HL-60 (cell line): ENCODE measurements at regions not wholly inside any gene's neighbourhood (a gene's known extent, or its start where the extent isn't known, plus 50 kb on each side); places are given as distances from the start of the nearest gene placed in this dataset.
"Not testable (repeated sequence)": the region's sequence is repeated elsewhere in the genome, so short reads cannot be mapped to it uniquely, and the experiment has no call there.

Experiments used
- DNase-seq, 2 experiments: peaks; one replicate each; pipeline ENCODE4 v3.0.0-alpha.2; 2010 to 2020; ENCODE audit warnings: low read depth in 1 of 2, low spot score in 1 of 2
- H3K27ac ChIP-seq: fragments of 250-450 bp; sonication (Bioruptor Pico); replicated peaks from 2 replicates; pipeline ENCODE4 v1.5.1; 2020; ENCODE audit warnings: mild to moderate bottlenecking, moderate library complexity
- H3K27me3 ChIP-seq: fragments of 250-450 bp; sonication (Bioruptor Pico); 2 replicates; pipeline ENCODE4 v1.5.1; 2021; ENCODE audit warnings: mild to moderate bottlenecking, moderate library complexity; ENCODE audit not compliant: insufficient read depth, poor library complexity, severe bottlenecking
- H3K4me3 ChIP-seq: replicated peaks from 2 replicates; pipeline ENCODE4 v1.5.1; 2011; ENCODE audit warnings: mild to moderate bottlenecking, control low read depth, low read length; ENCODE audit not compliant: insufficient read depth
- GABPA ChIP-seq: IDR thresholded peaks from 2 replicates; pipeline ENCODE4 v1.6.1; 2012; ENCODE audit warnings: low read depth
- POLR2AphosphoS5 ChIP-seq: IDR thresholded peaks from 2 replicates; pipeline ENCODE4 v1.6.1; 2012; ENCODE audit warnings: low read depth
- SPI1 ChIP-seq: IDR thresholded peaks from 2 replicates; pipeline ENCODE4 v1.6.1; 2012; ENCODE audit warnings: low read depth, mild to moderate bottlenecking, borderline replicate concordance
- TF ChIP-seq, protein P1 (sequence below): IDR thresholded peaks from one replicate; pipeline ENCODE4 v1.5.1; 2011; ENCODE audit warnings: low read length, control low read depth, inconsistent platforms; ENCODE audit not compliant: insufficient read depth
- TF ChIP-seq, protein P2 (sequence below): IDR thresholded peaks from 2 replicates; pipeline ENCODE4 v1.6.1; 2012; ENCODE audit warnings: low read depth; ENCODE audit not compliant: insufficient replicate concordance

DNA sequence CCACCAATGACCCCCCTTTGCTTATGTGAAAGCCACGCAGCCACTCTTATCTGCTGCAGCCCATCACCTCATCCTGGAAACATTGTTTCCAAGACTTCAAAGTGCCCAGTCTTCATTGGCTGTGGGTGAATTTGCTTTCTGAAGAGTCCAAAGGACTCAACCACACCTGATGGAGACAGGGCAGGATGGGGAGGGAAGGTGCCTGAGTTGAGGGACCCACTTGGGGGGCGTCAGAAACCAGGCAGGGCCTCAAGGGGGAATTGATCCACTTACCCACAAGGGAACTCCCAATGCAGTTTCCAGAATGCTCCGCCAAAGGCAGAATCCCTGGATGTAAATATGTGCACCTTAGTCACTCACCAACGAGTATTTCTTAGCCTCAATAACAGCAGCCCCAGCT is 147.9 kb upstream of the ATP2B2 start:
- H3K4me3 ChIP-seq = no peak overlapping the region
- peaks cover 2% of the 10 kb centered on the region for H3K27me3 ChIP-seq
- H3K27ac ChIP-seq = no peak overlapping the region
- DNase-seq = no peak
- TF ChIP-seq, protein P1, sequence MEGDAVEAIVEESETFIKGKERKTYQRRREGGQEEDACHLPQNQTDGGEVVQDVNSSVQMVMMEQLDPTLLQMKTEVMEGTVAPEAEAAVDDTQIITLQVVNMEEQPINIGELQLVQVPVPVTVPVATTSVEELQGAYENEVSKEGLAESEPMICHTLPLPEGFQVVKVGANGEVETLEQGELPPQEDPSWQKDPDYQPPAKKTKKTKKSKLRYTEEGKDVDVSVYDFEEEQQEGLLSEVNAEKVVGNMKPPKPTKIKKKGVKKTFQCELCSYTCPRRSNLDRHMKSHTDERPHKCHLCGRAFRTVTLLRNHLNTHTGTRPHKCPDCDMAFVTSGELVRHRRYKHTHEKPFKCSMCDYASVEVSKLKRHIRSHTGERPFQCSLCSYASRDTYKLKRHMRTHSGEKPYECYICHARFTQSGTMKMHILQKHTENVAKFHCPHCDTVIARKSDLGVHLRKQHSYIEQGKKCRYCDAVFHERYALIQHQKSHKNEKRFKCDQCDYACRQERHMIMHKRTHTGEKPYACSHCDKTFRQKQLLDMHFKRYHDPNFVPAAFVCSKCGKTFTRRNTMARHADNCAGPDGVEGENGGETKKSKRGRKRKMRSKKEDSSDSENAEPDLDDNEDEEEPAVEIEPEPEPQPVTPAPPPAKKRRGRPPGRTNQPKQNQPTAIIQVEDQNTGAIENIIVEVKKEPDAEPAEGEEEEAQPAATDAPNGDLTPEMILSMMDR = no peak
- TF ChIP-seq SPI1 = no peak
- TF ChIP-seq, protein P2, sequence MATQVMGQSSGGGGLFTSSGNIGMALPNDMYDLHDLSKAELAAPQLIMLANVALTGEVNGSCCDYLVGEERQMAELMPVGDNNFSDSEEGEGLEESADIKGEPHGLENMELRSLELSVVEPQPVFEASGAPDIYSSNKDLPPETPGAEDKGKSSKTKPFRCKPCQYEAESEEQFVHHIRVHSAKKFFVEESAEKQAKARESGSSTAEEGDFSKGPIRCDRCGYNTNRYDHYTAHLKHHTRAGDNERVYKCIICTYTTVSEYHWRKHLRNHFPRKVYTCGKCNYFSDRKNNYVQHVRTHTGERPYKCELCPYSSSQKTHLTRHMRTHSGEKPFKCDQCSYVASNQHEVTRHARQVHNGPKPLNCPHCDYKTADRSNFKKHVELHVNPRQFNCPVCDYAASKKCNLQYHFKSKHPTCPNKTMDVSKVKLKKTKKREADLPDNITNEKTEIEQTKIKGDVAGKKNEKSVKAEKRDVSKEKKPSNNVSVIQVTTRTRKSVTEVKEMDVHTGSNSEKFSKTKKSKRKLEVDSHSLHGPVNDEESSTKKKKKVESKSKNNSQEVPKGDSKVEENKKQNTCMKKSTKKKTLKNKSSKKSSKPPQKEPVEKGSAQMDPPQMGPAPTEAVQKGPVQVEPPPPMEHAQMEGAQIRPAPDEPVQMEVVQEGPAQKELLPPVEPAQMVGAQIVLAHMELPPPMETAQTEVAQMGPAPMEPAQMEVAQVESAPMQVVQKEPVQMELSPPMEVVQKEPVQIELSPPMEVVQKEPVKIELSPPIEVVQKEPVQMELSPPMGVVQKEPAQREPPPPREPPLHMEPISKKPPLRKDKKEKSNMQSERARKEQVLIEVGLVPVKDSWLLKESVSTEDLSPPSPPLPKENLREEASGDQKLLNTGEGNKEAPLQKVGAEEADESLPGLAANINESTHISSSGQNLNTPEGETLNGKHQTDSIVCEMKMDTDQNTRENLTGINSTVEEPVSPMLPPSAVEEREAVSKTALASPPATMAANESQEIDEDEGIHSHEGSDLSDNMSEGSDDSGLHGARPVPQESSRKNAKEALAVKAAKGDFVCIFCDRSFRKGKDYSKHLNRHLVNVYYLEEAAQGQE = no peak
- TF ChIP-seq POLR2AphosphoS5 = no peak
- TF ChIP-seq GABPA = no peak

DNA sequence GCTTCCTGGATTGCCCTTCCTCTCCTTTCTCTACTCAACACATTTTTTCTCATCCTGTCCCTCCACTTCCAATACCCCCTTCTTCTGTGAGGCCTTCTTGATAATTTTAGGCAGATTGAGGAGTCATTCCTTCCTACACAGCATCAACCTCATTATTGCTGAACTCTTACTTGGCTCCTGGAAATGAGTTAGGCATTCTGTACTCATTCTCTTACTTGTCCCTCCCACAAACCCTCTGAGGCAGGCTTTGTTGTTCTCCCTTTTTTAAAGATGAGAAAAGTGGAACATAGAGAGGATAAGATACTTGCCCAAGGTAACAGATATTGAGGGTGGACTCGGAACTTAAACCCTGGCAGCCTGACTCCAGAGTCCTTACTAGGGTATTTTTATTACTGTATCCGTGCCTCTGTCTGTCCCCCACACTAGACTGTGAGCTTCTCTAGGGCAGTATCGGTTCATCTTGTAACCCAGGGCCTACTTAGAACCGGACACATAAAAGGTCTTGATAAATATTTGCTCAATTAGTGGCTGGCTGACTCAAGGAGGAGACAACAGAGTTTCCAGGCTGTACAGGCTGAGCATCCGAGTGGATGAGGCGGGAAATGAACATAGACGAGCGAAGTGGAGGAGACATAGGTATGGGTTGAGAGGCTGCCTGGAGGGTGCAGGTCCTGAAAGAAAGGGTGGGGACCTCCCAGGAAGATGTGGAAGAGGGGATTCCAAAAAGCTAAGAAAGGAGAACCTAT is 148.7 kb upstream of the ATP2B2 start:
- DNase-seq = no peak
- TF ChIP-seq, protein P2 = no peak
- H3K27ac ChIP-seq = no peak overlapping the region
- H3K27me3 ChIP-seq = peaks cover 2% of the 10 kb centered on the region
- no peak overlapping the region for H3K4me3 ChIP-seq

DNA sequence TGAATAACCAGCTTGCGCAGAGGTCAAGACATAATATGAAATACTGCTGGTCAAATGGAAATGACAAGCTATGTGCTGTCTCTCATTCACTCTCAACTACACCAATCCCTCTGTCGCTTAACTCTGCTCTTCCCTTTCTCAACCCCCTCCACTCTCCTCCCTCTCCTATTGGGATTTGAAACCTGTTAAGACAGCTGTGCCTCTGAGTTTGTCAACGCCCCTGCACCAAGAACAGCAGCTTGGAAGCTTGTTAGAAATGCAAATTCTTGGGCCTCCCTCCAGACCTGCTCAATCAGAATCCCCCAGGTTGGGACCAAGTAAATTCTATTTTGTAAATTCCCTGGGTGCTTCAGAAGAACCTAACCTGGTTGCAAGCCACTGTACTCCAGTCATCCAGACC is 149.7 kb upstream of the ATP2B2 start:
- H3K27me3 ChIP-seq = peaks cover 2% of the 10 kb centered on the region
- no peak for DNase-seq
- no peak overlapping the region for H3K4me3 ChIP-seq
- no peak for TF ChIP-seq POLR2AphosphoS5
- TF ChIP-seq, protein P1 = no peak
- TF ChIP-seq, protein P2 = no peak
- TF ChIP-seq SPI1 = no peak
- no peak for TF ChIP-seq GABPA
- no peak overlapping the region for H3K27ac ChIP-seq

DNA sequence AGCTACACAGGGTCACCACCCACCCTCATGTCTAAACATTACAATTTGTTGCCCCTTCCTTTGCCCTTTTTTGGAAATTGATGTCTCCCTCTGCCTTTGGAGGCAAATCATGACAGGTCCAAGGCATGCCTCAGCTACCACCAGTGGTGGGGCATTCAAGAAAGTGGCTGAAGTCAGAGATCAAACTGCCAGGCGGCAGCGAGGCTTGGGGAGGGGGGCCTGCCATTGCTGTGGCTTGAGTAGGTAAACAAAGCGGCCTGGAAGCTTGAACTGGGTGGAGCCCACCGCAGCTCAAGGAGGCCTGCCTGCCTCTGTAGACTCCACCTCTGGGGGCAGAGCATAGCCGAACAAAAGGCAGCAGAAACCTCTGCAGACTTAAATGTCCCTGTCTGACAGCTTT is 152.0 kb upstream of the ATP2B2 start:
- not testable (repeated sequence) for H3K27me3 ChIP-seq, H3K4me3 ChIP-seq, H3K27ac ChIP-seq, DNase-seq
